OCI-LY7 (cell line): ENCODE measurements at regions not wholly inside any gene's neighbourhood (a gene's known extent, or its start where the extent isn't known, plus 50 kb on each side); places are given as distances from the start of the nearest gene placed in this dataset.

ENCODE experiments used
- BruUV-seq: library from RNA; stranded (reverse); fragments of 400-500 nt; replicated peaks from 2 replicates; lab custom pipeline; 2021; lab: Mats Ljungman, UMichigan
- CTCF ChIA-PET: fragments of 300-600 bp; sonication (Branson Sonifier 250); formaldehyde crosslinking; loops from one replicate; lab custom pipeline; 2022; ENCODE audit warnings: antibody characterized with exemption; ENCODE audit not compliant: unreplicated experiment; lab: Charles Lee
- POLR2A ChIA-PET: fragments of 300-600 bp; sonication (Branson Sonifier 250); formaldehyde crosslinking; loops from one replicate; lab custom pipeline; 2022; ENCODE audit warnings: antibody characterized with exemption; lab: Charles Lee
- DNase-seq: peaks from one replicate; pipeline ENCODE4 v3.0.0-alpha.2; 2015; ENCODE audit warnings: low spot score
- H2AFZ ChIP-seq: fragments of 200-600 bp; sonication (generic), shearing (Covaris generic); 2 replicates; pipeline ENCODE4 v1.6.1; 2014; ENCODE audit warnings: mild to moderate bottlenecking, antibody characterized with exemption, low read length, moderate library complexity
- H3K27ac ChIP-seq: fragments of 200-600 bp; sonication (generic); 2 replicates; pipeline ENCODE4 v1.5.1; 2014; ENCODE audit warnings: mixed run types, low read depth, mild to moderate bottlenecking, moderate library complexity, low read length, inconsistent platforms; ENCODE audit not compliant: poor library complexity, severe bottlenecking
- H3K36me3 ChIP-seq: fragments of 200-600 bp; sonication (generic); 2 replicates; pipeline ENCODE4 v1.6.1; 2014; ENCODE audit warnings: mild to moderate bottlenecking, antibody characterized with exemption, low read length, moderate library complexity, mixed read lengths; ENCODE audit not compliant: insufficient read depth
- H3K4me1 ChIP-seq: fragments of 200-600 bp; sonication (generic); 2 replicates; pipeline ENCODE4 v1.5.1; 2014; ENCODE audit warnings: mild to moderate bottlenecking, low read length; ENCODE audit not compliant: insufficient read depth, poor library complexity, severe bottlenecking
- H3K4me2 ChIP-seq: fragments of 200-600 bp; sonication (generic); 2 replicates; pipeline ENCODE4 v1.6.1; 2014; ENCODE audit warnings: mild to moderate bottlenecking, low read length
- H3K4me3 ChIP-seq: fragments of 200-600 bp; sonication (generic); 2 replicates; pipeline ENCODE4 v1.5.1; 2014; ENCODE audit warnings: mild to moderate bottlenecking, low read depth, low read length; ENCODE audit not compliant: poor library complexity, severe bottlenecking
- H3K79me2 ChIP-seq: fragments of 200-600 bp; sonication (generic); 2 replicates; pipeline ENCODE4 v1.6.1; 2016; ENCODE audit warnings: low read depth, mild to moderate bottlenecking, low read length, moderate library complexity, mixed read lengths; ENCODE audit not compliant: insufficient read depth
- H3K9me2 ChIP-seq: fragments of 200-600 bp; sonication (generic); 2 replicates; pipeline ENCODE4 v1.6.1; 2016; ENCODE audit warnings: mild to moderate bottlenecking, low read length, mixed read lengths; ENCODE audit not compliant: insufficient read depth
- H3K9me3 ChIP-seq: fragments of 200-600 bp; sonication (generic); 2 replicates; pipeline ENCODE4 v1.6.1; 2014; ENCODE audit warnings: mild to moderate bottlenecking, mixed run types, low read length, mixed read lengths
- H4K20me1 ChIP-seq: fragments of 200-600 bp; sonication (generic); 2 replicates; pipeline ENCODE4 v1.6.1; 2014; ENCODE audit warnings: mild to moderate bottlenecking, antibody characterized with exemption, low read length, moderate library complexity, mixed read lengths; ENCODE audit not compliant: insufficient read depth
- EZH2phosphoT487 ChIP-seq: fragments of 200-600 bp; sonication (generic); IDR thresholded peaks from 2 replicates; pipeline ENCODE4 v1.6.1; 2018; ENCODE audit warnings: low read depth, borderline replicate concordance, mild to moderate bottlenecking, mixed run types, antibody characterized with exemption, low read length, moderate library complexity, mixed read lengths
- intact Hi-C: fragments of 100-400 bp; cut with micrococcal nuclease; formaldehyde crosslinking; loops from one replicate; pipeline ENCODE4 v1.10.0; 2022; ENCODE audit not compliant: unreplicated experiment
- TF ChIP-seq, protein P1 (sequence below): fragments of 200-600 bp; sonication (generic); conservative IDR thresholded peaks from 2 replicates; pipeline ENCODE4 v1.5.1; 2014; ENCODE audit warnings: mild to moderate bottlenecking, antibody characterized with exemption, low read length, moderate library complexity, mixed read lengths

GRCh38 chr14:104311358-104311757, 173.0 kb downstream of the KIF26A start:
- Histone ChIP-seq H2AFZ (no peak overlapping the region), H3K9me3 (no peaks in the 10 kb centered on the region), H4K20me1 (no peaks in the 10 kb centered on the region), H3K79me2 (no peaks in the 10 kb centered on the region), H3K9me2 (no peaks in the 10 kb centered on the region), H3K27ac (no peak overlapping the region), H3K36me3 (no peaks in the 10 kb centered on the region), H3K4me2 (no peak overlapping the region), H3K4me1 (no peaks in the 10 kb centered on the region), H3K4me3 (no peak overlapping the region)
- TF ChIP-seq EZH2phosphoT487, result no peak
- TF ChIP-seq, protein P1, sequence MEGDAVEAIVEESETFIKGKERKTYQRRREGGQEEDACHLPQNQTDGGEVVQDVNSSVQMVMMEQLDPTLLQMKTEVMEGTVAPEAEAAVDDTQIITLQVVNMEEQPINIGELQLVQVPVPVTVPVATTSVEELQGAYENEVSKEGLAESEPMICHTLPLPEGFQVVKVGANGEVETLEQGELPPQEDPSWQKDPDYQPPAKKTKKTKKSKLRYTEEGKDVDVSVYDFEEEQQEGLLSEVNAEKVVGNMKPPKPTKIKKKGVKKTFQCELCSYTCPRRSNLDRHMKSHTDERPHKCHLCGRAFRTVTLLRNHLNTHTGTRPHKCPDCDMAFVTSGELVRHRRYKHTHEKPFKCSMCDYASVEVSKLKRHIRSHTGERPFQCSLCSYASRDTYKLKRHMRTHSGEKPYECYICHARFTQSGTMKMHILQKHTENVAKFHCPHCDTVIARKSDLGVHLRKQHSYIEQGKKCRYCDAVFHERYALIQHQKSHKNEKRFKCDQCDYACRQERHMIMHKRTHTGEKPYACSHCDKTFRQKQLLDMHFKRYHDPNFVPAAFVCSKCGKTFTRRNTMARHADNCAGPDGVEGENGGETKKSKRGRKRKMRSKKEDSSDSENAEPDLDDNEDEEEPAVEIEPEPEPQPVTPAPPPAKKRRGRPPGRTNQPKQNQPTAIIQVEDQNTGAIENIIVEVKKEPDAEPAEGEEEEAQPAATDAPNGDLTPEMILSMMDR, result no peak
- no peak for DNase-seq
- CTCF ChIA-PET, result no interaction called here
- BruUV-seq, result no TSS peak
- POLR2A ChIA-PET, result no interaction called here
- intact Hi-C loops, result no loop called here

GRCh38 chr14:104313674-104314073, 175.3 kb downstream of the KIF26A start:
- no peak overlapping the region for H3K4me2 ChIP-seq
- no peak for DNase-seq
- no peaks in the 10 kb centered on the region for H3K36me3 ChIP-seq
- no TSS peak for BruUV-seq
- no peak overlapping the region for H3K4me3 ChIP-seq
- no peaks in the 10 kb centered on the region for H3K9me3 ChIP-seq
- intact Hi-C loops, result no loop called here
- H4K20me1 ChIP-seq, result no peaks in the 10 kb centered on the region
- no peak overlapping the region for H3K27ac ChIP-seq
- ChIA-PET CTCF (no interaction called here), POLR2A (no interaction called here)
- H3K9me2 ChIP-seq, result no peaks in the 10 kb centered on the region
- no peak overlapping the region for H2AFZ ChIP-seq
- no peaks in the 10 kb centered on the region for H3K4me1 ChIP-seq
- H3K79me2 ChIP-seq, result no peaks in the 10 kb centered on the region
- TF ChIP-seq EZH2phosphoT487, result no peak

DNA sequence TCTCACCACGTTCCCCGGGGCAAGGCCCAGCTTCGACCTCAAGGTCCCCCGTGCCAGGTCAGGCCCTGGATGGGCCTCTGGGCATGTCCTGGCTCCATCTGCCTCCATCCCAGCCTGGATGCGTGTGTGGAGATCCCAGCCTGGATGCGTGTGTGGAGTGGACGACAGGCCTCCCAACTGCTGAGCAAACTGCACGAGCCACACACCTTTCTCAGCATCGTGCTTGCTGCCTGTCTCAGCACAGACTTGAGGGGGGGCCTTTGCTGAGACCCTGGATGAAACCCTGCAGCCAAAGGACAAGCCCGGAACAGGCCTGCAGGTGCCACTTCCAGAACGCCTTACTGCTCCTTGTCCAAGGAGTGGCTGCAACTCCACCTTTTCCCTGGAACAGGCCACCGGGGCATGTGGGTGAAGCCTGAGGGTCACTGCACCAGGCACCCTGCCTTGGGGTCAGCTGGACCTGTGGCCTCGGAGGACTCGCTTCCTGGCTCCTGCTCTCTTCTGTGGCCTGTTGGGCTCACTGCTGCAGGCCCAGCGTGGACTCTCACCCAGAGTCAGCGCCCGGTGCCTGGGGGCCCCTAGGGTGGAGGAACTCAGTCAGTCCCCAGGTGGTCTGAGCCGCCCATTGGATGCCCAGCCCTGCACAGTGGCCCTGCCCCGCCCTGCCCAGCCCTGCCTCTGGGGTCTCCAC, 176.0 kb downstream of the KIF26A start:
- Histone ChIP-seq H3K4me3 (no peak overlapping the region), H3K4me2 (no peak overlapping the region), H3K27ac (no peak overlapping the region), H4K20me1 (no peaks in the 10 kb centered on the region), H3K4me1 (no peaks in the 10 kb centered on the region), H3K79me2 (no peaks in the 10 kb centered on the region), H3K9me2 (no peaks in the 10 kb centered on the region), H3K36me3 (no peaks in the 10 kb centered on the region), H2AFZ (no peak overlapping the region), H3K9me3 (no peaks in the 10 kb centered on the region)
- intact Hi-C loops, result no loop called here
- CTCF ChIA-PET, result no interaction called here
- POLR2A ChIA-PET, result no interaction called here
- no TSS peak for BruUV-seq
- TF ChIP-seq, protein P1, result no peak
- TF ChIP-seq EZH2phosphoT487, result no peak
- DNase-seq, result no peak
